ENCODE measurements at regions not wholly inside any gene's neighbourhood (a gene's known extent, or its start where the extent isn't known, plus 50 kb on each side); places are given as distances from the start of the nearest gene placed in this dataset.
"Not testable (repeated sequence)": the region's sequence is repeated elsewhere in the genome, so short reads cannot be mapped to it uniquely, and the experiment has no call there.

DNA sequence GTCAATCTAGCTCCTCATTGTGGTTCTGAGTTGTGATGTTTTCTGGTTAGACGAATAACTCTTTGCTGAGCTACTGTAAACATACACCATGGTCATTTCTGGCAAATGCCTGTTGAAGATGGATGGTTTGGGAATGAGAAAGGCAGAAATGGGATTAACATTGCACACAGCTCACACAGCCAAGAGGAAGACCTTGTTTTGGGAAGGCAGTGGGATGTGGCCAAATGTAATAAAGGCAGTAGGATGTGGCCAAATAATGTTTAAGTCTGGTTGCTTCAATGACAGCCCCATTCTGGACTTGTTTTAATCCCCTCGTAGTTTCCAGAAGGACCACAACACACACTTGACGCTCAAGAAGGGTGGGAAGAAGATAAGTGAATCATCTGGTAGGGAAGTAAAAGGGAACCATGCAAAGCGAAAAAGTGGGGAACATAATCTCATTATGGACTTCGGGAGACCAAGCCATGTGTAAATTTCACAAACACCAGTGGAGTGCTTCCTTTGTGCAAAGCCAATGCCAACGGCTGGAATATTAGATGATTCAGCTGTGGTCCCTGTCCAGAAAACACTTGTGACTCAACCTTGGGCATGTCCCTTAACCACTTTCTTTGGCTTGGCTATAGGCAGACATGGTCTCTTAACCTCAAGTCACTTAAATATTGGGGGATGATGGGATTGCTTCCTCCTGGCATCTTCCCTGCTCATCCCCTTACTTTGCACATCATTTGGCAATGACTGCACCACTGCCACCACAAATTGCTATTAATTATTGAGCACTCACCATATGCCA, 284.4 kb upstream of the CRY1 start:
- no peak for DNase-seq

- no peak for DNase-seq
Measured at GRCh38 chr12:107378609-107379008, 285.3 kb upstream of the CRY1 start.

- DNase-seq: not testable (repeated sequence)
Measured at GRCh38 chr12:107379142-107379851, 285.9 kb upstream of the CRY1 start.

- DNase-seq: no peak
Measured at GRCh38 chr12:107379852-107380567, 286.7 kb upstream of the CRY1 start.

DNA sequence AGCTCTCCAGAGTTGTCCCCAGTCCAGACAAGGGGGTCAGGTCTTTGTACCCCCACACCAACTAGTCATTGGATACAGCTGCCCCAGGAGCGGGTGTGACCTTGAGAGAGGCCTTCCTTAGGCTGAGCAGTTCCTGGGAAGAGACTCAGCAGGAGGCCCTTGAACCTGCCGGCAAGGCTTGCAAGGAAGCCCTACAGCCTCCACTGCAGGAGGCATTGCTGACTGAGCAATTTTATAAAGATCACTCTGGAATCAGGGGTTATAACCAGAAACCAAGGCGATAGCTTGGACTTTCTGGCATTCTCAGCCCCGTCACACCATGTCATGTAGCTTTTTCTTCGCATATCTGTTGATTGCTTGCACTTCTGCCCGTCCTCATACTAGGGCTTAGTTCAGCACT, 291.3 kb upstream of the CRY1 start:
- no peak for DNase-seq

DNA sequence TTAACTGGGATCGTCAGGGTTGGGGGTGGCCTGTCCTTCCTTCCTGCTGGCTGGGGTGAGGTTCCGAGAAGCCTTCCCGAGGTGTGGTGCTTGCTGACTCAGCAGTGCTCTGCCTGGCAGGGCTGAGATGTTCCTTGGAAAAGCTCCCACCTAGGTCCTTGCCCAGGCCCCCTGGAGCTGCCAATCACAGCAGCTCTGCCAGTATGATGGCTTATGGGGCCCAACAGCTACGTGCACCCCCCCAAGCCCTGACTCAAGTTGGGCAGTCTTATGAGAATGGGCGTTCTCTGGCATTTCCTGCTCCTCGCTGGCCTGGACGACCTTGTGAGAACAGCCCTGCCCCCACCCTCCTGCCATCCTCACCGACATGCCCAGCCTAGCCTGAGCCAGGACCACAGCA, 292.2 kb upstream of the CRY1 start:
- DNase-seq: no peak

DNA sequence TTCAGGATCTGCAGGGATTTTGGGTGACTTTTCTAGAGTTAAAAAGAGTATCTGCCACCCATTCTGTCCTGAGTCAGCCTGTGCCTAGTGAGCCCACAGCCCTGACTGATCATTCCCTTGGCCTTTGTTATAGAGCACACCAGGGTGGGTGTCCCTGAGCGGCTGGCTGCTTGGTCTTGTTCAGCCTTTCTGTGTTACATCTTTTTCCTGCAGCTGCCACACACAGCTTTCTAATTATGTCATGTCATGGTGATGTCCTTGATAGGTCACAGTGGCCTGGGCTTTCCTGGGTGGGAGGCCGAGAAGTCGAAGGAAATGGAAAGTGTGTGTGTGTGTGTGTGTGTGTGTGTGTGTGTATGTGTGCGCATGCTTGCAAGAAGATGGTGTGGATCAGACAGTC, 293.2 kb upstream of the CRY1 start:
- no peak for DNase-seq

DNA sequence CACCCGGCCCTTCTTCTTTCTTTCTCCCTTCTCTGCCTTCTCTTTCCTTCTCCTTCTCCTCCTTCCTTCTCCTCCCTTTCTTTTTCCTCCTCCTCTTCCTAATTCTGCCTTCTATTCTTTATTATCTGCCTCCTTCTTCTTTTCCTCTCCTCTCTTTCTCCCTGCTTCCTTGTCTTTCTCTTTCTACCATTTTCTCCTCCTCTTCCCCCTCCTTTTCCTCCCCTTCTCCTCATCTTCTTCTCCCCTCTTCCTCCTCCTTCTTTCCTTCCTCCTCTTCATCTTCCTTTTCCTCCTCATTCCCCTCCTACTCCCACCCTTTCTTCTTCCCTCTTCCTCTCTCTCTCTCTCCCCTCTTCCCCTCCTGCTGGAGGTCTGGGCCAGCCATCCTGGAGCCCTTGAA, 294.9 kb upstream of the CRY1 start:
- DNase-seq: no peak

GRCh38 chr12:107390414-107390813, 295.2 kb upstream of the PWP1 start:
- DNase-seq: no peak

DNA sequence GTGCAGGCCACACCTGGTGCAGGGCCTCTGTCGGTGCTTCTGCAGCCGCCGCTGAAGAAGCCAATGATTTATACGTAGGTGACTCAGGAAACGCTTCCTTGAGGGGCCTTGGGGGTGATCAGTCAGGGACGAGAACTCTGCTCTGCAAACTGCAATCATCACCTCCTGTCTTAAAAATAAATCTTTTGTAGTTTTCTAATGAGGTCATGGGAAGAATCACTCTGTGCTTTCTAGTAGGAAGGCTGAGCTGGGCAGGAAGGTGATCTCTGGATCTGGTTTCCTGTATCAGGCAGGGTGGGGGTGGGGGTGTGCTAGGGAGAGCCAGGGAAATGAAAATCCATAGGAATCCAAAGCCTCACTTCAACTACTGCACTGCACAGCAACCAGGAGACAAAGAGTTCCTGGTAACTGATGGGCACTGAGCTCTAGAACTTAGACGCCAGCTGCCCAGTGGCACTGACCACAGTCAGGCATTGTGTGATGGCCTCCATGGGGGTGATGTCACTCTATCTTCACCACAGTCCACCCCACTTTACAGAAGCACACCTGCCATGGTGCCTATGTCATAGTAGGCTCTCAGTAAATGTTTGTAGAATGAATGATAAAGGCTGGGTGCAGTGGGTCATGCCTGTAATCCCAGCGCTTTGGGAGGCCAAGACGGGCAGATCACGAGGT, 292.4 kb upstream of the PWP1 start:
- no peak for DNase-seq

- no peak for DNase-seq
Measured at GRCh38 chr12:107394693-107395092, 290.9 kb upstream of the PWP1 start.

GRCh38 chr12:107395817-107396216, 289.8 kb upstream of the PWP1 start:
- DNase-seq: no peak

- no peak for DNase-seq
Measured at GRCh38 chr12:107396991-107397390, 288.6 kb upstream of the PWP1 start.

DNA sequence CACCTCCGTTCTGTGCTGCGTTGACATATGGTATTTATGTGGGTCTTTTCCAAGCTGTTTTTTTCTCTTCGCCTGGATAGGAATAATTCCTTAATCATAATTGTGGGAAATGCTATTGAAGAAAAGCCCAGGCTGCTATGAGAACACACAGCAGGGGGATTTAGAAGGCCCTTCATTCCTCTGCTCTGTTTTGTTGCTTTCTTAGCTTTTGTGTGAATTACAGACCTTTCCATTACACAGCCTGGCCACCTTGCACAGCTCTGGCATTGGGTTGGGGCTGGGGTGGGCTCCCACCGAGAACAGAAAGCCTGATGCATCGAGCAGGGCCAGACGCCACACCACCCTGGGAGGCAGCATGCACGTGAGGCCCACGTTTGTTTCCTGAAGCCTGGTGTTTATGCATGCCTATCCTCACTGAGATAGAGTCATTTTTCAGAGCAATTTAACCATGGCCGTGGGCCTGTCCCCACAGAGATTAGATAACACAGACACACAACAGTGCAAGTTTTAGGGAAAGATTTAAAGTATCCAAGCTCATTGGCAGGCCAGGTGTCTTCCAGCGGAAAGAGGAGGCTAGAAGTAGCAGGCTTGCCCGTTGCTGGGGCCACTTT, 287.6 kb upstream of the PWP1 start:
- DNase-seq: no peak

- no peak for DNase-seq
Measured at GRCh38 chr12:107399046-107399445, 286.6 kb upstream of the PWP1 start.

DNA sequence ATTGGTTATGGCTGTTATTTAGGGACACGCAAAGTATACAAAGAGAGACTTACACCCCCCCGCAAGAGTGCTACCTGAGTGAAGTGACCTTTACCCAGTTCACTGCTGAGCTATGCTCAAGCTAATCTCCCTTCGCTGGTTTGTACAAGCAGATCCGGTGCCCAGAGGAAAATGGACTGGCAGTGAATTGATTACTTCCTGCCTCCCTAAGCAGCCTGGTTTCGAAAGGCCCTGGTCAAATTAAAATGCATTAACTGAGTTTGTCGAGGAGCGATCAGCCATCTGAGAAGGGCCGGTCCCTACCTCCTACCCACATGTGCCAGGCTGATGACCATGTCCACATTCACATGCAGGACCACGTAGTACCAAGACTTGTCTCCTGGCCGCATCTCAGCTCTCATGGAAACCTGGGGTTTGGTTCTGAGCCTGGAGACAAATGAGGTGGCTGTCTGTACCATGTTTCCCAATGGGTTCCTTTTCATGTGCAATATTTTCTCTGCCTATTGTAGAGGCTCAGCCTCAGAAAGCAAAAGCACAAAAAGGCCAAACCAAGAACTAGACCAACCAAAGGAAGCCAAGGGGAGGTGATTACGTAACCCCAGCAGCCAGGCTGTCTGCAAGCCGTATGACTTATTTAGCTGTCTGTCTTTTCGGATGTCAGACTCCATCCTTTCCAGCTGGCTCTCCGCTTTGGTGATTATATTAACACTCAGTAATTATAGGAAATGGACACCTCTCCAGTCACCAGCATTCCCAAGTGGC, 284.7 kb upstream of the PWP1 start:
- DNase-seq: no peak

DNA sequence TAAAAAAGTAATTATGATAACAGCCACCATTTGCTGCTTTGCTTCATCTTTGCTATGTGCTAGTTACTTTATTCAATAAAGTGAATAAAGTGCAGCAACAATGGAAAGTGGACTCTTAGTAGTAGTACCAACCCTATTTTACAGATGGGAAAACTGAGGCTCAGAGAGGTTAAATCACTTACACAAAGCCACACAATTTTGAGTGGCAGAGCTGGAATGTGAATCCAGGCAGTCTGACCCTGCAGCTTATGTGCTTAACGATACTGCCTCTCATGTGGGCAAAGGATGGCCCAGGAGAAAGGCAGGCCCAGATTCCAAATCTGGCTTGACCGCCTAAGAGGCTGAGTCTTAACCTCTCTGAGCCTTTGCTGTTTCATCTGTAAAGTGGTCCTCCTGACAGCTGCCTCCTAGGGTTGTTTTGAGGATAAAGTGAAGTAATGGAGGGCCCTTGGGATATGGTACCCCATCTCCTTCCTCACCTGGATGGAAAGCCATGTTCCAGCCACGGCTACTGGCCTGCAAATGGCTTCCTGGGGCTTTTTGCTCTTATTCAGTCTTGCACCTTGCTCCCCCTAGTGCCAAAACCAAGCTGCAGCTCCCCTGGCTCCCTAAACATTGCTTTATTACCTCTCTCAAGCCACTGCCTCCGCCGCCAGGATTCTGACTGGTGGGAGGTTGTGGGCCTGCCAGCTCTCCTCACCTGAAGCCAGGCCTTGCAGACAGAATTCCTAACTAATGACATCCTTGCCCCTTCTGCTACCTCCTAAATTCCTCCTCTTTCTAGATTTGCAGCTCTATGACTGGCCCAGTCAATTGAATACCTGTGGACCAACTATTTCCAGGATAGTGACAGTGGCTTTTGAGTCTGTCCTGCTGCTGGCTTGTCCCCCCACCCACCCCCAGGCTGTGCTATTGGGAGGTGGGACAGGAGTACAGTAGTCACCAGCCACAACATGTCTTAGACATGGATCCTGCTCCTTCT, 283.3 kb upstream of the PWP1 start:
- DNase-seq: no peak

- no peak for DNase-seq
Measured at GRCh38 chr12:107404981-107405380, 280.6 kb upstream of the PWP1 start.

DNA sequence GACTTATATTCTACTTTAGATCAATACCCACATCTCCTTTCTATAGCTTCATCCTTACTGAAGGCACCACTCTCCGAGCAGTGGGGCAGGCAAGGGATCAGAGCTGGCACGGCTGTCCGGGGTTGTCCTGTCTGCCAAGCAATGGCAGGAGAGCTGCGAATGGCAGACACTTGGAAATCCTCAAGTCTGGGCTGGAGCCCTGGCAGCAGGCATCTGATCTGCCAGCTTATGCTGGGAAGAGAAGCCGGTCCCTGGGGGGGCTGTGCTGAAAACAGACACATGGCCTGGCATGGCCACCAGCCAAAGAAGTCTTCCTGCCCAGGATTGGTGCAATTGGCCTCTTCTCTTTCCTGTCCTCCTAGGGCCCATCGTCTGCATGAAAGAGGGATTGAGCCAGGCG, 280.2 kb upstream of the PWP1 start:
- DNase-seq: no peak

DNA sequence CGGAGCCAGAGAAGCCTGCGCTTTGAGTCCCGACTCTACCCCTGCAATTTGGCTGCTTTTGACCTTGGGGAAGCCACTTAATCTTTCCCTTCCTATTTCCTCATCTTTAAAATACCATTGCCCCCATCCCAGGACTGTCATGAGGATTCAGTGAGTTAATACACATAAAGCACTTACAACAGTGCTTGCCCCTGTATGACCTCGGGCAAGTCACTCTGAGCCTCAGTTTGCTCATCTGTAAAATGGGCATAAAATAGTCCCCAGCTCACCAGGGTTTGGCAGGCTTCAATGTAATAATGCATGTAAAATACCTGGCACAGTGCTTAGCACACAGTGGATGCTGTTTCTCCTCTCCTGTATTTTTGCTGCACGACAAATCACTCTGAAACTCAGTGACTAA, 278.7 kb upstream of the PWP1 start:
- DNase-seq: no peak
